ENCODE measurements at regions not wholly inside any gene's neighbourhood (a gene's known extent, or its start where the extent isn't known, plus 50 kb on each side); places are given as distances from the start of the nearest gene placed in this dataset.

DNA sequence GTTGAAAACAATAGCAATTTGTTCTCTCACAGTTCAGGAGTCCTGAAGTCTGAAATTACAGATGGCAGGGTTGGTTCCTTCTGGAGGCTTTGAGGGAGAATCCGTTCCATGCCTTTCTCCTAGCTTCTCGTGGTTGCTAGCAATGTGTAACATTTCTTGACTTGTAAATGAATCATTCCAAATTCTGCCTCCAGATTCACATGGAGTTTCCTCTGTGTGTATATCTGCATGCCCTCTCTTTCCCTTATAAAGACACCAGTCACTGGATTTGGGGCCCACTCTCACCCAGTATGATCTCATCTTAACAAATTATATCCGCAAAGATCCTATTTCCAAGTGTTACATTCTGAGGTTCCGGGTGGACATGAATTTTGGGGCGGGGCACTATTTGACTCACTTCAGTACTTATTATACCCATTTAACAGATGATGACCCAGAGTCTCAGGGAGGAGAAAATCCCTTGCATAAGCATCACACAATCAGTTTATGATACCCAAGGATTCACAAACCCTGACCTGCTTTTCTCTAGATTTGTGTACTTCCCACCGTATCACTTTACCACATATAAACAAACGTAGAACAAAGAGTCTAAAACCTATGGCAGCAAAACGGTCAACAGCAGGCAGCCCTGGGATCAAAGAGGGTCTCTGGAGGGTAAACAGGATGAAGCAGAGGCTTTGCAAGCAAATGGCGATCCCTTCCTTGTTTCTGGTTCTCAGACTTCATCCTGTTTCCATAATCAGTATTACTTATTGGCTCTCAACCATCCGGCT, 93.7 kb downstream of the C9orf152 start:
- TF ChIP-seq CTCF (conservative IDR thresholded peaks at IDR 0.05) (no peak), ZFX (IDR thresholded peaks at IDR 0.05) (no peak)
